ENCODE measurements at regions not wholly inside any gene's neighbourhood (a gene's known extent, or its start where the extent isn't known, plus 50 kb on each side); places are given as distances from the start of the nearest gene placed in this dataset.

- Histone ChIP-seq H3K27ac (no peak overlapping the region), H3K4me3 (no peak overlapping the region), H3K36me3 (ENCODE audit: insufficient read depth in 1 of 2, low read depth in 1 of 2) (no peaks in the 10 kb centered on the region), H3K9me3 (no peaks in the 10 kb centered on the region), H3K4me1 (peaks cover 24% of the 10 kb centered on the region), H3K27me3 (ENCODE audit: insufficient read depth in 3 of 3, low read length in 2 of 3) (no peaks in the 10 kb centered on the region)
- TF ChIP-seq, protein P1, sequence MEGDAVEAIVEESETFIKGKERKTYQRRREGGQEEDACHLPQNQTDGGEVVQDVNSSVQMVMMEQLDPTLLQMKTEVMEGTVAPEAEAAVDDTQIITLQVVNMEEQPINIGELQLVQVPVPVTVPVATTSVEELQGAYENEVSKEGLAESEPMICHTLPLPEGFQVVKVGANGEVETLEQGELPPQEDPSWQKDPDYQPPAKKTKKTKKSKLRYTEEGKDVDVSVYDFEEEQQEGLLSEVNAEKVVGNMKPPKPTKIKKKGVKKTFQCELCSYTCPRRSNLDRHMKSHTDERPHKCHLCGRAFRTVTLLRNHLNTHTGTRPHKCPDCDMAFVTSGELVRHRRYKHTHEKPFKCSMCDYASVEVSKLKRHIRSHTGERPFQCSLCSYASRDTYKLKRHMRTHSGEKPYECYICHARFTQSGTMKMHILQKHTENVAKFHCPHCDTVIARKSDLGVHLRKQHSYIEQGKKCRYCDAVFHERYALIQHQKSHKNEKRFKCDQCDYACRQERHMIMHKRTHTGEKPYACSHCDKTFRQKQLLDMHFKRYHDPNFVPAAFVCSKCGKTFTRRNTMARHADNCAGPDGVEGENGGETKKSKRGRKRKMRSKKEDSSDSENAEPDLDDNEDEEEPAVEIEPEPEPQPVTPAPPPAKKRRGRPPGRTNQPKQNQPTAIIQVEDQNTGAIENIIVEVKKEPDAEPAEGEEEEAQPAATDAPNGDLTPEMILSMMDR (IDR thresholded peaks at IDR 0.05), result no peak
- peak; percentile 26 to 63 (median 50) for ATAC-seq
- 13 to 26% (median 19%) methylated on average over 7 of the region's 7 CpGs for whole genome bisulfite sequencing, 3 donors
- peak in 1 of 2 donors; percentile 70 for DNase-seq
- intact Hi-C loops (cut with DNase I), result loop anchor here (2.0 to 5.0 kb wide), 2 partner anchors 95 to 142 kb away; no protein-coding TSS in a partner anchor
Measured at GRCh38 chr1:23639460-23640095, 52.0 kb upstream of the RPL11 start.

DNA sequence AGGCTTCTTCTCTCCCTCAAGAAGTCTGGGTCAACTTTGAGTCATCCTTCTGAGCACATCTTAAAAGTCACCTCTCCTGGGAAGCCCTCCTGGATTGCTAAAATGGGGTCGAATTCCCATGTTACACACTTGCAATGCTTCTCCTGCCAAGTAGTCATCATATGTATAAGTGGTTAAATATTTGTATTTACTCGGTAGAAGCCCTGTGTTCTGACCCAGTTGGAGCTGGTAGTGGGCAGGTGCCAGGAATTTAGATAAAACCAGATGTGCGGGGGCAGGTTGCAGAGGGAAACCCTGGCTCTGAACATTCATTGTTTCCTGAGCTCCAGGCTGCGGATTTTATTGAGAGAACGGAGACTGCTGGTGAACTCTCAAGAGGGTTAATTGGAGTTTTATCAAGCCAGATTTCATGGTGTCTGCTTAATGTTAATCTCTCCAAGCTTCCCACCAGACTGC is 52.8 kb upstream of the RPL11 start:
- no peak overlapping the region for H3K27ac ChIP-seq
- no peaks in the 10 kb centered on the region for H3K36me3 ChIP-seq (ENCODE audit: insufficient read depth in 1 of 2, low read depth in 1 of 2)
- intact Hi-C loops (cut with DNase I), result loop anchor here (2.0 to 5.0 kb wide), 2 partner anchors 94 to 142 kb away; no protein-coding TSS in a partner anchor
- H3K9me3 ChIP-seq, result no peaks in the 10 kb centered on the region
- no peak for DNase-seq
- ATAC-seq, result no peak
- TF ChIP-seq, protein P1 (IDR thresholded peaks at IDR 0.05), result no peak
- H3K4me1 ChIP-seq, result peaks cover 16% of the 10 kb centered on the region
- H3K4me3 ChIP-seq, result no peak overlapping the region
- H3K27me3 ChIP-seq (ENCODE audit: insufficient read depth in 3 of 3, low read length in 2 of 3), result no peaks in the 10 kb centered on the region
- 32 to 37% (median 33%) methylated on average over 5 of the region's 5 CpGs for WGBS, 3 donors

- Histone ChIP-seq H3K9me3 (no peaks in the 10 kb centered on the region), H3K4me1 (peaks cover 11% of the 10 kb centered on the region), H3K27ac (peak overlapping the region; percentile 9), H3K36me3 (ENCODE audit: insufficient read depth in 1 of 2, low read depth in 1 of 2) (no peaks in the 10 kb centered on the region), H3K27me3 (ENCODE audit: insufficient read depth in 3 of 3, low read length in 2 of 3) (no peaks in the 10 kb centered on the region), H3K4me3 (no peak overlapping the region)
- intact Hi-C loops (cut with DNase I), result loop anchor here (2.0 to 5.0 kb wide), 2 partner anchors 93 to 141 kb away; no protein-coding TSS in a partner anchor
- WGBS, 3 donors, result 47 to 73% (median 53%) methylated on average over 4 of the region's 4 CpGs
- ATAC-seq (peak in 3 of 4 donors; percentile 18 to 47 (median 31)), DNase-seq (peak; percentile 39 to 62)
- TF ChIP-seq, protein P1 (IDR thresholded peaks at IDR 0.05), result no peak
Measured at GRCh38 chr1:23638188-23638619, 53.4 kb upstream of the RPL11 start.

GRCh38 chr1:23636009-23636408 is 55.6 kb upstream of the RPL11 start:
- no peak for ATAC-seq
- H3K27ac ChIP-seq, result no peak overlapping the region
- intact Hi-C loops (cut with DNase I), result loop anchor here in 1 of 2 donors (5.0 kb wide), 1 partner anchor 139 kb away; no protein-coding TSS in a partner anchor
- H3K4me1 ChIP-seq, result peaks cover 11% of the 10 kb centered on the region
- H3K9me3 ChIP-seq, result no peaks in the 10 kb centered on the region
- no peaks in the 10 kb centered on the region for H3K36me3 ChIP-seq (ENCODE audit: insufficient read depth in 1 of 2, low read depth in 1 of 2)
- TF ChIP-seq, protein P1 (IDR thresholded peaks at IDR 0.05), result no peak
- 95 to 98% (median 98%) methylated on average over 7 of the region's 7 CpGs for WGBS, 3 donors
- H3K27me3 ChIP-seq (ENCODE audit: insufficient read depth in 3 of 3, low read length in 2 of 3), result no peaks in the 10 kb centered on the region
- no peak for DNase-seq
- no peak overlapping the region for H3K4me3 ChIP-seq
